Stimulated activated naive CD8-positive, alpha-beta T cell treated with anti-CD3 and anti-CD28 coated beads, Interleukin-15, Interleukin-2, amounts not matched to agents 100 ng/mL and 50 ng/mL, for 24 hours (primary cell): ENCODE measurements at regions not wholly inside any gene's neighbourhood (a gene's known extent, or its start where the extent isn't known, plus 50 kb on each side); places are given as distances from the start of the nearest gene placed in this dataset.

Experiments used
- H3K27ac Mint-ChIP-seq: one replicate; pipeline ENCODE4 v1.8.0; 2021; ENCODE audit warnings: mild to moderate bottlenecking, mixed read lengths
- H3K27me3 Mint-ChIP-seq: one replicate; pipeline ENCODE4 v1.8.0; 2021; ENCODE audit warnings: mixed read lengths
- H3K36me3 Mint-ChIP-seq: one replicate; pipeline ENCODE4 v1.8.0; 2021; ENCODE audit warnings: low read depth, mixed read lengths
- H3K4me1 Mint-ChIP-seq: one replicate; pipeline ENCODE4 v1.8.0; 2021; ENCODE audit warnings: low read depth, mixed read lengths
- H3K4me3 Mint-ChIP-seq: one replicate; pipeline ENCODE4 v1.8.0; 2021; ENCODE audit warnings: mild to moderate bottlenecking, mixed read lengths
- H3K9me3 Mint-ChIP-seq: one replicate; pipeline ENCODE4 v1.8.0; 2021; ENCODE audit warnings: mixed read lengths

DNA sequence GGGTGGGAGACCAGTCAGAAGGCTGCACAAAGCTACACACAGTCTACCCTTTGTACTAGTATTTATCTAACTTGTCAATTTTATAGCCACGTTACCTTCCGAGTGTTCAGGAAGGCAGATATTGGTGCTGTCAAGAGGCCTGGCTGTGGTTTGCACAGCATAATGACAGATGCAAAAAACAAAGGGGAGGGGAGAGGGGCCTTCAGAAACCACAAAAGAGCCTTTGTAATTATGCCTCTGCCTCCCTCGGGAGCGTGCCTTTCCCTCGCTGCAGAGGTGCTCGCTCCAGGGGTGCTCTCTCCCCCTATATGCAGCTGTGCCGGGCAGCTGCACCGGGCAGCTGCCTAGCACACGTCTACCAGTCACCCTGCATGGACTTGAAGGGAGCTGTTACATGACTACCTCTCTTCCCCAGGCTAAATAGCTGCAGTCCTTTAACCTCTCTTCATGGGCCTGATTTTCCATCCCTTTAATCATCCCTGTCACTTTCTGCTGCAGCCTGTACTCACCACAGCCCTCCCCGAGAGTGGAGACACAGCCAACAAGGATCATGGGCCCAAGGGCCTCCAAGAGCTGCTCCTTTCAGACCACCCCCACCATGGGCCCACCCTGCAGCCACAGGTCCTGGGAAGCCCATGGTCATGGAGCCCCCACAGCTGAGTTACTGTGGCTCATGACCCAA lies 168.4 kb upstream of the PKDCC start:
- peaks cover 3% of the 10 kb centered on the region for H3K4me1 Mint-ChIP-seq
- no peaks in the 10 kb centered on the region for H3K36me3 Mint-ChIP-seq
- no peaks in the 10 kb centered on the region for H3K9me3 Mint-ChIP-seq
- no peak overlapping the region for H3K27ac Mint-ChIP-seq
- peaks cover 11% of the 10 kb centered on the region for H3K27me3 Mint-ChIP-seq
- H3K4me3 Mint-ChIP-seq, result no peak overlapping the region

DNA sequence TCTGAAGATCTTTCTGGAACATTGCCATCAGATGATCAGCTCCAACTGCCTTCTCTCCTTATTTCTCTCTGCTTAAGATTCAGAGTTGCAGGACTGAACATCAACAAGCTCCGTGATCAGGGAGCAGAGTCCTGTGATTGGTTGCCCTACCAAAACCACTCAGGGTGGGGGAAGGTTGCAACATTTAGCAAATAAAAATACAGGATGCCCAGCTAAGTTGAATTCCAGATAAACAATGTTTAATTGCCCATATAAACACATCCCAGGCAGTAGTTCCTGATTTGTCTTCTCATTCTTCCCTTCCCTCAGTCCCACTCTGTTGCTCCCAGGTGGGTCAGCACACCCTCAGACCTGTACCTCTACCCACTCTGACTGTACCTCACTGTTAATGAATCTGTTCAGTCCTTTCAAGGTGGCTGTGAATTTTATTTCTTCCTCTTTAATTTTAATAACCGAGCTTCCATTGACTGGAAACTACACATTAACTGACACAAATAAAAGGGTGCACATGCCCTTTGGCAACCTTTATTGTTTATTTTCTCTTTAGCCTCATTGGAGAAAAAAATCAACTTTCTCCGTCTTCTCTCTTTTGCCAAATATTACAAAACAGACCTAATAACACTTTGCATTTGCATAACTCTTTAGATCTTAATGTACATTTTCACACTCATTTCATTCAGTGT lies 167.1 kb upstream of the PKDCC start:
- H3K9me3 Mint-ChIP-seq, result no peaks in the 10 kb centered on the region
- H3K4me3 Mint-ChIP-seq, result no peak overlapping the region
- H3K27ac Mint-ChIP-seq, result no peak overlapping the region
- H3K36me3 Mint-ChIP-seq, result no peaks in the 10 kb centered on the region
- H3K27me3 Mint-ChIP-seq, result peaks cover 11% of the 10 kb centered on the region
- H3K4me1 Mint-ChIP-seq, result peaks cover 3% of the 10 kb centered on the region

DNA sequence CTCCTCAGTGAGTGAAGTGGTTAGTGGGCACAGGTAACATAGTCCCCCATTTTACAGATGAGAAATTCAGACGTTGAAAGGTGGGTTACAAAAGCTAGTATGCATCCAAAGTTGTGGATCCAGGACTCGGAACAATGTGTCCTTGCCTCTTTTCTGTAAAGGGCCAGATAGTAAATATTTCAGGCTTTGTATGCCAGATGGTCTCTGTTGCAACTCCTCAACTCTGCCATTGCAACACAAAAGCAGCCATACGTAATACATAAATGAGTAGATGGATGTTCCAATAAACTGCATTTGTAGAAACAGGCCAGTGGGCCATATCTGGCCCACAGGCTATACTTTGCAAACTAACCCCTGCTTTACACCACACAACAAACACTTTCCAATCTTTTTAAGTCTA lies 166.6 kb upstream of the PKDCC start:
- no peak overlapping the region for H3K4me3 Mint-ChIP-seq
- H3K27me3 Mint-ChIP-seq, result peaks cover 11% of the 10 kb centered on the region
- H3K27ac Mint-ChIP-seq, result no peak overlapping the region

DNA sequence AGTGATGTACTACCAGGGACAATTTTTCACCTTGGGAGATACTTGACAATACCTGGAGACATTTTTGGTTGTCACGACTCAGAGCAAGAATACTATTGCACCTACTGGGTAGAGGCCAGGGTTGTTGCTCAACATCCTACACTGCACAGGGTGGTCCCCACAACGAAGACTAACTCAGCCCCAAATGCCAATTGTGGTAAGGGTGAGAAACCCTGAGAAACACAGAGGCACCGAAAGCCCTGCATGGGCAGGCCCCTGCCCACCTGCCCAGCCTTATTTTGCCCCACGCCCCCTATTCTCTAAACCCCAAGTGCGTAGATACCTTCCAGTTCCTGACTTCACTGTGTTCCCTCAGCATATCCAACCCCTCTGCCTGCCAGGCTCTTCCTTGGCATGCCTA lies 163.1 kb upstream of the PKDCC start:
- no peak overlapping the region for H3K4me3 Mint-ChIP-seq

More for the DNA sequence above, 166.6 kb upstream of the PKDCC start:
- H3K4me1 Mint-ChIP-seq, result peaks cover 3% of the 10 kb centered on the region
- no peaks in the 10 kb centered on the region for H3K36me3 Mint-ChIP-seq
- H3K9me3 Mint-ChIP-seq, result no peaks in the 10 kb centered on the region

DNA sequence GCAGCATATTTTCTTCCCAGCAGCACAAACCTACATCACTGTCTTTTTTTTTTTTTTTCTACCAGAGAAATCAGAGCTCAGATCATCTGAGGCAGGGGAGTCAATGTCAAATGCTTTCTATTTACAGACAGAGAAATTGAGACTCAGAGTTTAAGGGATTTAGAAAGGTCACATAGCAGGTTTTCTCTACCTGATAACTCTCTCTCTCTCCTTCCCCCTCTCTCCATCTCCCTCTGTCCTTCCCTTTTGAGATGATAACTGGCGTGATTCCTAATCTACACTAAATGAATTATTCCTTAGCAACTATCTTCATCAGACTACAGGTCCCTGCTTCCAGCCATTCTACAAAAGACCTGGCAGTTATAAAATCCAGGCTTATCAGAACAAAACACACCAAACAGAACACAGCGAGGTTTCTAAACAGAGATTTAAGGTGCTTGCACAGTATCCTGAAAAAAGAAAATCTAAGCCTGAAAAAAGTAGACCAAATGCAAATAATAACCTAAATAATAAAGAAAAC lies 161.6 kb upstream of the PKDCC start:
- H3K9me3 Mint-ChIP-seq, result no peaks in the 10 kb centered on the region
- H3K27me3 Mint-ChIP-seq, result peaks cover 8% of the 10 kb centered on the region
- H3K36me3 Mint-ChIP-seq, result no peaks in the 10 kb centered on the region
- H3K4me1 Mint-ChIP-seq, result no peaks in the 10 kb centered on the region
- H3K27ac Mint-ChIP-seq, result no peak overlapping the region
- H3K4me3 Mint-ChIP-seq, result no peak overlapping the region

More for the DNA sequence above, 163.1 kb upstream of the PKDCC start:
- Mint-ChIP-seq H3K9me3 (no peaks in the 10 kb centered on the region), H3K27me3 (peaks cover 14% of the 10 kb centered on the region), H3K36me3 (no peaks in the 10 kb centered on the region), H3K4me1 (no peaks in the 10 kb centered on the region), H3K27ac (no peak overlapping the region)

DNA sequence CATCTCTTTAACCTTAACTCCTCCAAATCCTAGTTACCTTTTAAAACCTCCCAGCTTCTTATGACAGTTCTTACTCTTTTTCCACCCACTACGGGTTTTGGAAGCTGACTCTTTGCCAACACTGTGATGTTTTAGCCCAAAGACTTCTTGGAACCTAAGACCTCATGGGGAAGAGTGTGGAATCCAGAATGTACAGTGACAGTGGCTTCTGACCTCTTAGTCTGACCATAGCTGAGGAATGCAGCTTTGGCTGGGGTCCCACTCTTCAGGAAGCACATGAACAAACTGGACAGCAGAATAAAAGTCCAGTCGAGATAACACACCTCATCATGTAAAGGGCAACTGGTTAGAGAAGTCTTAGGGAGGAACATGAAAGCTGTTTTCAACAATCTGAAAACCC lies 161.1 kb upstream of the PKDCC start:
- Mint-ChIP-seq H3K27me3 (peaks cover 8% of the 10 kb centered on the region), H3K36me3 (no peaks in the 10 kb centered on the region), H3K27ac (no peak overlapping the region), H3K9me3 (no peaks in the 10 kb centered on the region), H3K4me3 (no peak overlapping the region), H3K4me1 (no peaks in the 10 kb centered on the region)

DNA sequence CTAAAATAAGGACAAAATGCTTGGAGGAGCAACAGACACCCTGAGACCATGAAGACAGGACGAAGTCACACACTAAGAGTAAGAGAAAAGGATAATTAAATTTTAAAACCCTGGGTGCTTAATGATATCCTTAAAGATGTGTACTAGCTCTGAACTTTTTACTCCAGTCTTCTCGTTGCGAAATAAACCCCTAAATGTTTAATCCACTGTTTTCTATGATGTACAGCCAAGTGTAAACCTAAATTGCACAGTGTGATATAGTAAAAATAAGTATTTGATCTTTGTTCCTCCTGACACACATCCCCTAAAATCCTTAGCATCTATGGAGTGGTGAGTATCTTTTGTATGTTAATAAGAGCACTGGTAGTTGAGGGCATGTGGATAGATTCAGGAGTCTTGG lies 157.5 kb upstream of the PKDCC start:
- Mint-ChIP-seq H3K9me3 (no peaks in the 10 kb centered on the region), H3K27me3 (peaks cover 5% of the 10 kb centered on the region), H3K36me3 (no peaks in the 10 kb centered on the region), H3K27ac (no peak overlapping the region), H3K4me3 (no peak overlapping the region), H3K4me1 (no peaks in the 10 kb centered on the region)

DNA sequence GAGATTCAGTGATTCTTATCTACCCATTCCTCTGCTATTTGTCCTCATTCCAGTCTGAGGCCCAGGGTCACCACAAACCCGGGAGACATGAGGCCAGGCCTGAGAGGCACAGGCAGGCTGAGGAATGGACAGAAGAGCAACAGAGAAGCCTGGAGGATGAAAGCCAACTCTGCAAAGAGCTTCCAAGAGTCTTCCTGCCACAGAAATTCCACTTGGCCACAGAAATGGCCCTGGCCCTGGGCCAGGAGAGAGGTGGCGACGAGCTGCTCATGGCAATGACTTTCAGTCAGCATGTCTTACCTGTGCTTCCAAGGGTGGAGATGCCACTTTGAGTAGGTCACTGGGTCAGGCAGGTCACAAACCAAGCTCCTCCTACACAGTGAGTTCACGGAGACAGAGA lies 155.3 kb upstream of the PKDCC start:
- H3K36me3 Mint-ChIP-seq, result no peaks in the 10 kb centered on the region
- peaks cover 12% of the 10 kb centered on the region for H3K4me1 Mint-ChIP-seq
- no peaks in the 10 kb centered on the region for H3K9me3 Mint-ChIP-seq
- H3K4me3 Mint-ChIP-seq, result no peak overlapping the region
- H3K27ac Mint-ChIP-seq, result no peak overlapping the region
- peaks cover 5% of the 10 kb centered on the region for H3K27me3 Mint-ChIP-seq

DNA sequence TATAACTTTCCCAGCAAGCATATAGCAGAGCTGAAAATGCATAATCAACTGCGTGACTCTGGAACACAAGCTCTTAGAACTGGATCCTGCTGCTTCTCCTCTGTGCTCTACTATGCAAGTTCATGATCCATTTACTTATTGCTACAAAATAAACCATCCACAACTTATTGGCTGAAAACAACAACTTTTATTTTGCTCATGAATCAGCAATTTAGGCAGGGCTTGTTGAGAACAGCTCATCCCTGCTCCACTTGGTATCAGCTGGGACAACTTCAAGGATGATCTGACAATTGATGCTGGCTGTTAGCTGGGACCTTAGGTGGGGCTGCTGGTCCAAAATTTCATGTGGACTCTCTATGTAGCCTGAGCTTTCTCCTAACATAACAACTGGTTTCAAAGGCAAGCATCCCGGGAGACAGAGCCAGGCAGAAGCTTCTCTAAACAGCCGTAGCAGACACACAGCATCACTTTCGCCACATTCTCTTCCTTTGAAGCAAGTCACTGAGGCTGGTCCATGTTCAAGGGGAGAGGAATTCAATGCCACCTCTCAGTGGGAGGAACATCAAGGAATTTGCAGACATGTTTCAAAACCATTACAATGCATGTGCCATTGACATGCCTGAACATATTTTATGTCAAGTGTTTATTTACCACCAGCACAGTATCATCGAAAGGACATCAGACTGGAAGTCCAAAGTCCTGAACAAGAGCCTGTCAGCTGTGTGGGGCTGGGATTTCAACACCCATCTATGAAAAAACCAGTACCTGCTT lies 153.1 kb upstream of the PKDCC start:
- no peak overlapping the region for H3K27ac Mint-ChIP-seq
- no peaks in the 10 kb centered on the region for H3K36me3 Mint-ChIP-seq

DNA sequence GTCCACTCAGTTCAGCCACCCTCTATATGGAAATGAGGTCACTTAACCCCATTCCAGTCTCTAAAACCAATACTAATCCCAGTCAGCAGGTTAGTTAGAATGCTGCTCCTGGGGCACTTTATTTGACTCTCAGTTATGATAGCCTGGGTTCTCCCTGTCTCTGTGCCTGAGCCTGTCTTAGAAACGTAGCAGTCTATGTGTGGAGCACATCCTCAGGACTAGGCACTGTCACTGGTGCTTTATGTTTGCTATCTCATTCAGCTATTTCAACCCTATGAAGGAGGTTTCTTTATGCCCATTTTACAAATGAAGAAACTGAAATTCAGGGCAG lies 152.5 kb upstream of the PKDCC start:
- H3K27ac Mint-ChIP-seq, result no peak overlapping the region
- H3K36me3 Mint-ChIP-seq, result no peaks in the 10 kb centered on the region
- H3K4me3 Mint-ChIP-seq, result no peak overlapping the region
- no peaks in the 10 kb centered on the region for H3K9me3 Mint-ChIP-seq
- peaks cover 12% of the 10 kb centered on the region for H3K4me1 Mint-ChIP-seq
- peaks cover 7% of the 10 kb centered on the region for H3K27me3 Mint-ChIP-seq

More for the DNA sequence above, 153.1 kb upstream of the PKDCC start:
- Mint-ChIP-seq H3K27me3 (peaks cover 7% of the 10 kb centered on the region), H3K4me3 (no peak overlapping the region), H3K4me1 (peaks cover 12% of the 10 kb centered on the region), H3K9me3 (no peaks in the 10 kb centered on the region)

DNA sequence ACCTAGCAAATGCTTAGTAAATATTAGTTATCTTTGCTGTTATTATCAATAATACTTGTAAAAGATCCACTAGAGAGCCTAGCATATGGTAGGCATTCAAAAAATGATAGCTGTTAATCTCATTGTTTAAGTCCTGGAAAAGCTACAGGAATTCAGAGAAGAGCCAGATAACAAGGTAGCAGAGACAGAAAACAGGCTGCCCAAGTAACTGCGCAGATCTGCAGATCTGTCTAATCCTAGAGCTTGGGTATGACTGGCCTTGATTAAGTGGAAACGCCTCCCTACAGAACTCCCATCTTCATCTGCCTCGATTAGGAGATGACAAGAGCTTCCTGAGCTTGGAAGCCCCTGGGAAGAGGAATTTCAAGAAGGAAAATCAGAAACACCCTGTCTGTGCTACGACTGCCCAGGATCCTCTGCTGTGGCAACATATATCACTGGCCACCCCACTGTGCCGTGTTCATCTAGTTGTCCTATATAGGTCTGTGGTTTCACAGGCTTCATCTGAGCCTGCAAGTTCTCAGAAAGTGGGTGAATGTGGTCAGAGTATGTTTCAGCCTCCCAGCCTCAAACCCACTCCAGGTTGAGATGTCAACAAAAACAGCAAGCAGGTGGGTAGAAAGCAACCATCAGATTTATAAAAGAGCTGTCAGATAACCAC lies 151.5 kb upstream of the PKDCC start:
- Mint-ChIP-seq H3K36me3 (no peaks in the 10 kb centered on the region), H3K4me3 (no peak overlapping the region), H3K4me1 (peaks cover 12% of the 10 kb centered on the region), H3K9me3 (no peaks in the 10 kb centered on the region), H3K27ac (no peak overlapping the region), H3K27me3 (peaks cover 7% of the 10 kb centered on the region)

DNA sequence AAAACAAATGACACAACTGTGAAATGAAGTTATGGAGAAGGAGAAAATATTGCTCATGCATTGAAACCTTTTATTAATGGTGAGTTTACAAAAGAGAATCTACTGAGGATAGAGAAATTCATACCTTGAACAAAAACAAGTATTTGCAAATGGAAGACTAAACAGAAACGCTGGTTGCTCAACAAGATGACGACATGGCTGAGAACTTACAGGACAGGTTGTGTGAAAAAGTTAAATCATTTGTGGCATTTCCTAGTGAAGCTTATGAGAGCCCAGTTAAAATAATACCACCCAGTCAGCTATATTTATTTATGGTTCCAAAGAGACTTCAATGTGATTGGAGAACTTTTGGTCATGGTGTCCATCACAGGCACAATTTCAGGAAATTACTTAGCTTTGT lies 148.6 kb upstream of the PKDCC start:
- no peak overlapping the region for H3K27ac Mint-ChIP-seq
- H3K4me3 Mint-ChIP-seq, result no peak overlapping the region
- peaks cover 12% of the 10 kb centered on the region for H3K4me1 Mint-ChIP-seq
- no peaks in the 10 kb centered on the region for H3K36me3 Mint-ChIP-seq
- no peaks in the 10 kb centered on the region for H3K9me3 Mint-ChIP-seq
- peaks cover 26% of the 10 kb centered on the region for H3K27me3 Mint-ChIP-seq

DNA sequence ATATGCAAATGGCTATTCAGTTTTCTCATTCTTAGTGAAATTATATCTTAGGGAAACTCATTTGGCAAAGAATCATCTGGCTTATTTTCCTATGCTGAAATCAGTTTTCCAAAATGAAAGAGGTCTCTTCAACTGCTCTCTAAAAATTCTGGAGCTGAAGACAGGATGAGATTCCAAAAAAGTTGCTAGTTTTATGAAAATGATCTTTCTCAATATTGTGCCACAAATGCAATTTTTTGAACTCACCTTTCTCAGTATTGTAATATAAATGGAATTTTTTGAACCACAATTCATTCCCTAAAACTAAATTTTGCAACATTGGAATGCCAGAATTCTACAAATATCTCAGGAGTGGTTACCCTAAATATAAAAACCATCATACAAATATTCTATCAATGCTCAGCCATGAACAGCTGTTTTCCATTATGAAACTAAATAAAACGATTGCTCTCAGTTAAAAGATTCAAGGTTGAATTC lies 147.7 kb upstream of the PKDCC start:
- Mint-ChIP-seq H3K36me3 (no peaks in the 10 kb centered on the region), H3K4me1 (peaks cover 12% of the 10 kb centered on the region), H3K9me3 (no peaks in the 10 kb centered on the region), H3K27me3 (peaks cover 27% of the 10 kb centered on the region), H3K4me3 (no peak overlapping the region), H3K27ac (no peak overlapping the region)

DNA sequence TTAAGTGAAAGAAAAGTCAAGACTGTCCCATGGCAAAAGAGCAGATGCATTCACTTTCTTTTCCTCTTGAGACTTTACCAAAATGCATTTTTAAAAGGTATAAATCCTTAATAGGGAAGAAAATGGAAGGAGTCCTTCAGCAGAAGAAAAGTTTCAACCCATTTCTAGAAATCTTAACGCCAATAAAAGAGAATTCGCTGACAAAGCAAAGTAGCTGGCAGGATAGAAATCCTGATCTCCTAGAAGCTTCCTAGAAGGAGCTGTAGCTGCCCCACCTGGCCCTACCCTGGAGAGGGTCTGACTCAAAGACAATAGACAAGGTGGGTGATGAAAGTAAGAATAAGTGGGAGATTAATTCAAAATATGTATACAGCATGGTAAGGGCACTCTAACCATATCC lies 144.9 kb upstream of the PKDCC start:
- no peak overlapping the region for H3K4me3 Mint-ChIP-seq
- H3K27ac Mint-ChIP-seq, result no peak overlapping the region
- peaks cover 36% of the 10 kb centered on the region for H3K27me3 Mint-ChIP-seq
- H3K4me1 Mint-ChIP-seq, result no peaks in the 10 kb centered on the region
- no peaks in the 10 kb centered on the region for H3K9me3 Mint-ChIP-seq
- H3K36me3 Mint-ChIP-seq, result no peaks in the 10 kb centered on the region
